Liver (tissue), 3 donors: ENCODE measurements at regions not wholly inside any gene's neighbourhood (a gene's known extent, or its start where the extent isn't known, plus 50 kb on each side); places are given as distances from the start of the nearest gene placed in this dataset.

Experiments used
- ATF3 ChIP-seq: IDR thresholded peaks from 2 replicates; pipeline ENCODE4 v1.6.1; 2016; ENCODE audit warnings: antibody characterized with exemption
- CTCF ChIP-seq: fragments of 150-350 bp; IDR thresholded peaks from 2 replicates; pipeline ENCODE4 v1.5.1; 2017; ENCODE audit warnings: improper control_type of control experiment, low read depth, low read length; ENCODE audit not compliant: missing input control
- HNF4G ChIP-seq: IDR thresholded peaks from 2 replicates; pipeline ENCODE4 v1.6.1; 2016; ENCODE audit warnings: antibody characterized with exemption
- JUND ChIP-seq, 2 donors: IDR thresholded peaks; 2 replicates each; pipeline ENCODE4 v1.6.1; 2016; ENCODE audit warnings: antibody characterized with exemption in 2 of 2
- RXRA ChIP-seq, 2 donors: IDR thresholded peaks; 2 replicates each; pipeline ENCODE4 v1.6.1; 2017 to 2018; ENCODE audit warnings: antibody characterized with exemption in 2 of 2, mild to moderate bottlenecking in 1 of 2
- SP1 ChIP-seq: IDR thresholded peaks from 2 replicates; pipeline ENCODE4 v1.6.1; 2018; ENCODE audit warnings: antibody characterized with exemption, mild to moderate bottlenecking
- TAF1 ChIP-seq: conservative IDR thresholded peaks from 2 replicates; pipeline ENCODE4 v1.6.1; 2016; ENCODE audit warnings: antibody characterized with exemption, mild to moderate bottlenecking
- TF ChIP-seq, protein P1 (sequence below): IDR thresholded peaks from 2 replicates; pipeline ENCODE4 v1.6.1; 2016; ENCODE audit warnings: antibody characterized with exemption
- donor health status: healthy.
- donor health status: healthy.

DNA sequence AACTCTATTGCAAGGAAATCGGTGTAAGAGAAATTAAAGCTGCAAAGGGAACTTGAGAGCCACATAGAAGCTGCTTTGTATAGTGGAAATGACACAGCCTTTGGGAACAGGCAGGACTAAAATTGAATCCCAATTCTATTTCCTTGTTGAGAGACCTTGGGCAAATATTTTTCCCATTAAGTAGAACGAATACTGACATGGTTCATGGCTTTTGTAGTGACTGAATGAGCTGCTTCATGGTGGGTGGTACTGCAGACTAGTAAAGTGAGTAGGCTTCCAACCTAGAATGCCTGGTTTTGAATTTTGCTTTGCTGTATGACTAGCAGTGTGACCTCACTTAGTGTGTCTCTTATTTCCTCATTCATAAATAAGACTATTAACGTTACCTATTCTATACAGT is 182.2 kb upstream of the KCNIP4 start:
- TF ChIP-seq SP1 = no peak
- no peak for TF ChIP-seq CTCF
- TF ChIP-seq TAF1 = no peak
- TF ChIP-seq, protein P1, sequence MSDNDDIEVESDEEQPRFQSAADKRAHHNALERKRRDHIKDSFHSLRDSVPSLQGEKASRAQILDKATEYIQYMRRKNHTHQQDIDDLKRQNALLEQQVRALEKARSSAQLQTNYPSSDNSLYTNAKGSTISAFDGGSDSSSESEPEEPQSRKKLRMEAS = no peak
- no peak for TF ChIP-seq RXRA (IDR thresholded peaks at IDR 0.05)
- TF ChIP-seq ATF3 = no peak
- no peak for TF ChIP-seq HNF4G
- no peak for TF ChIP-seq JUND (IDR thresholded peaks at IDR 0.05)
